ENCODE measurements at regions not wholly inside any gene's neighbourhood (a gene's known extent, or its start where the extent isn't known, plus 50 kb on each side); places are given as distances from the start of the nearest gene placed in this dataset.

DNA sequence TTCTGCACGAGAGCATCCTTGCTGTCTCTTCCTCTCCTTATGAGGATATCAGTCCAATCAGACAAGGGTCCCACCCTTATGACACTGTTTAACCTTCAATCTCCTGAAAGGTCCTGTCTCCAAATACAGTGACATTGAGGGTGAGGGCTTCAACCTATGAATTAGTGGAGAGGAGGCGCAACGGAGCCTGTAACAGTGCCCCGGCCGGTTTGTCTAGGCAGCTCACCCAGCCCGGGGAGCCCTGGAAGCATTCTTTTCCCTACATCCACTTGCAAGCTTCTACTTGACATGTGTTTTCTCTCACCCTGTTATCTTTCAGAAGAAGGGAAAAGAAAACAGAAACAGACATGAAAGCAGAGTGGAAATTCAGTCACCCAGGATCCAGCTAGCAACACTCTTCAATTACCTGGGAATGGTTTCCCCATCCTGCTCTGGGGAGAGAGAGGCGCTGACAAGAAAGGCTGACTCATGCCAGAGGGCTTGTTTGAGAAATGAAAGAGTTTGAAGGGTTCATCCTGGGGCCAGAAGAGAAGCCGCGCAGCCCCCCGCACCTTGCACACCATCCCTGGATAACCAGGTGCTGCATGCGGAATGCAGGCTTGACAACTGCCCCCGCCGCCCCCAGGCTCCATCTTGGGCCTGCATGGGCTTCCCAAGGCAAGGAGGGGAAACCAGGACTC is 394.9 kb downstream of the NPHP4 start:
- H3K4me3 ChIP-seq (ENCODE audit: low read depth, low read length) = no peak overlapping the region
- DNase-seq (ENCODE audit: low read depth) = no peak

GRCh38 chr1:5596651-5597050 is 395.6 kb downstream of the NPHP4 start:
- no peak overlapping the region for H3K4me3 ChIP-seq (ENCODE audit: low read depth, low read length)
- DNase-seq (ENCODE audit: low read depth) = no peak

- DNase-seq (ENCODE audit: low read depth) = no peak
- H3K4me3 ChIP-seq (ENCODE audit: low read depth, low read length) = no peak overlapping the region
These were observed 396.6 kb downstream of the NPHP4 start for GRCh38 chr1:5595531-5596170.

- no peak for DNase-seq (ENCODE audit: low read depth)
- H3K4me3 ChIP-seq (ENCODE audit: low read depth, low read length) = no peak overlapping the region
These were observed 397.9 kb downstream of the NPHP4 start for GRCh38 chr1:5594056-5594956.

DNA sequence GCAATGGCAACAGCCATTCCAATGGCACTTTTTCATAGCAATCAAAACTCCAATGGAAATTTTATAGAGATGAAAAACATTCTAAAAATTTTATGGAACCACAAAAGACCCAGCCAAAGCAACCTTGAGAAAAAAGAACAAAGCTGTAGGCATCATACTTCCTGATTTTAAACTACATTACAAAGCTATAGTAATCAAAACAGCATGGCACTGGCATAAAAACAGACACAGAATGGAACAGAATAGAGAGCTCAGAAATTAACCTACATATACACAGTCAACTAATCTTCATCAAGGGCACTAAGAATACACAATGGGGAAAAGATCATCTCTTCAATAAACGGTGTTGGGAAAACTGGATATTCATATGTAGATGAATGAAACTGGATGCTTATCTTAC is 401.5 kb downstream of the NPHP4 start:
- no peak overlapping the region for H3K4me3 ChIP-seq (ENCODE audit: low read depth, low read length)
- DNase-seq (ENCODE audit: low read depth) = no peak

GRCh38 chr1:5586629-5587028 is 405.6 kb downstream of the NPHP4 start:
- no peak for DNase-seq (ENCODE audit: low read depth)
- H3K4me3 ChIP-seq (ENCODE audit: low read depth, low read length) = no peak overlapping the region

GRCh38 chr1:5585256-5585655 is 407.0 kb downstream of the NPHP4 start:
- DNase-seq (ENCODE audit: low read depth) = no peak
- H3K4me3 ChIP-seq (ENCODE audit: low read depth, low read length) = no peak overlapping the region

DNA sequence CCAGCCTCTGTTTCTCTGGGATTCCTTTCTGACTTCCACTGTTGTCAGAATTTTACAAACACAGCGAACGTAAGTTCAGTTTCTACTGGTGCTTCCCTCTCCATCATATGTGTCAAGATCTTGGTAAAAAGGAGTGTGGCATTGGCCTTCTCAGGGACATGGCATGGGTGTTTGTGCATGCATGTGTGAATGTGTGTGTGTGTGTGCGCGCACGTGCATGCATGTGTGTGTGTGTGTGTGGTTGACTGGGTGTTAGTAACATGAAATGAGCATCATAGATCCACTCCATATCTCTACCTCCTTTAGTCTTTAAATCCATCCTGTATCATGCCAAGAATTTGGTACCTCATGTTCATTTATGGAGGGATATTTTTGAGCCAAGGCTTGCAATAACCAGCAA is 411.3 kb downstream of the NPHP4 start:
- no peak overlapping the region for H3K4me3 ChIP-seq (ENCODE audit: low read depth, low read length)
- no peak for DNase-seq (ENCODE audit: low read depth)

DNA sequence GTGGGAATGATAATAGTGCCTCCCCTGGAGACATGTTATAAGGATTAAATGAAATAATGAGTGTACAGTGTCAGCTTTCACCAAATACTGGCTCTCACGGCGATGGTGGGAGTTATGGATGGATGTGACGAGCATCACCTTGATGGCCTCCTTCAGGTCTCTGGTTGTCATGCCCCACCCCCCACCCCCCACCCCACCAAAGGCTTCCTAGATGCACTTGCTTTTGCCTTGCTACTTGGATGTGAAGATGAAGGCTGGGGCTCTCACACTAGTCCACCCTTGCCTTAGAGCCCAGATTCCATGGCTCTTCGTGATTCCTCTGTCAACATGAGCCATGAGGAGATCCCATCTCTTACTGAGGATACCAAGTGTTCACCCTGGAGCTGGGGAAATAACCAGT is 412.3 kb downstream of the NPHP4 start:
- H3K4me3 ChIP-seq (ENCODE audit: low read depth, low read length) = no peak overlapping the region
- no peak for DNase-seq (ENCODE audit: low read depth)

GRCh38 chr1:5578690-5579089 is 413.5 kb downstream of the NPHP4 start:
- no peak overlapping the region for H3K4me3 ChIP-seq (ENCODE audit: low read depth, low read length)
- DNase-seq (ENCODE audit: low read depth) = no peak

GRCh38 chr1:5577255-5578040 is 414.8 kb downstream of the NPHP4 start:
- no peak overlapping the region for H3K4me3 ChIP-seq (ENCODE audit: low read depth, low read length)
- DNase-seq (ENCODE audit: low read depth) = no peak

GRCh38 chr1:5576673-5577065 is 415.6 kb downstream of the NPHP4 start:
- no peak for DNase-seq (ENCODE audit: low read depth)
- H3K4me3 ChIP-seq (ENCODE audit: low read depth, low read length) = no peak overlapping the region

GRCh38 chr1:5576011-5576672 is 416.1 kb downstream of the NPHP4 start:
- no peak overlapping the region for H3K4me3 ChIP-seq (ENCODE audit: low read depth, low read length)
- DNase-seq (ENCODE audit: low read depth) = no peak

DNA sequence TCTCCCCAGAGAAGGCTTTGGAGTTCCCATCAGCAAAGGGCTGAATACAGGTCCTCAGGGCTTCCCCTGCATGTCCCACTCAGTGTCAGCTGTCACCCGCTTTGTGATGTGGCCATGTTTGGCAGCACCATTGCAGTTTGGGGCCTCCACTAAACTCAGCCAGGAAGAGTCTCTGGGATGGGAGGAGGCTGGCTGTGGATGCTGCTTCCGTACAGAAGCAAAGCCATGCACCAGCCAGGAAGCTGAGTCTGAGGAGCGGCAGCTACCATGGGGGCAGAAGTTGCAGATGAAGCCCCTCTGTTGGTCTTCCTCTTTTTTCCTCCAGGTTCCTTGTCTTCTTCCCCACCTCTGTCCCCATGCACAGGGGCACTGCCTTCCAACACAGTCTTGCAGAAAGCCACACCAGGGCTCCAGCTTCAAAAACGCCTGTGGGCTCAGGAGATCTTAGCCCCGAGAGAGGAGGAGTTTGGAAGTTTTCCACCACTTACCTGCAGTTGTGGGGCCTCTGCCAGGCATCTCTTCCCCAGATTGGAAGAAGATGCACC is 416.8 kb downstream of the NPHP4 start:
- H3K4me3 ChIP-seq (ENCODE audit: low read depth, low read length) = no peak overlapping the region
- no peak for DNase-seq (ENCODE audit: low read depth)

DNA sequence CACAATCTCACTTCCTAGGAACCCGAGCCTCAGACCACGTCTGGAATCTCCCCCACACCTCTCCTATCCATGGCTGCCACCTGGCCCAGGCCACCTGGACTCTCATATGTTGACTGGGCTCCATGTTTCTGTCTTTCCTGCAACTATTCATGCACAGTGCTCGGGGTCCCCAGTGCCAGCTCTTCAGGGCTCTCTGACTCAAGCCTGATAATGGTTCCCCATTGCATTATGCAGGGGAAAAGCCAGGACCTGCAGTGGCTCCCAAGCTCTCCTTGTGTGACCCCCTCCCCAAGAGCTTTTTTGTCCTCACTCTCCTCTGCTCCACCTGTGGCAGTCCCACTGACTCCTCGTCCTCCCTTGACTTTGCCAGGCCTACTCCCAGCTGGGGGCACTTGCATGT is 417.6 kb downstream of the NPHP4 start:
- H3K4me3 ChIP-seq (ENCODE audit: low read depth, low read length) = no peak overlapping the region
- no peak for DNase-seq (ENCODE audit: low read depth)

DNA sequence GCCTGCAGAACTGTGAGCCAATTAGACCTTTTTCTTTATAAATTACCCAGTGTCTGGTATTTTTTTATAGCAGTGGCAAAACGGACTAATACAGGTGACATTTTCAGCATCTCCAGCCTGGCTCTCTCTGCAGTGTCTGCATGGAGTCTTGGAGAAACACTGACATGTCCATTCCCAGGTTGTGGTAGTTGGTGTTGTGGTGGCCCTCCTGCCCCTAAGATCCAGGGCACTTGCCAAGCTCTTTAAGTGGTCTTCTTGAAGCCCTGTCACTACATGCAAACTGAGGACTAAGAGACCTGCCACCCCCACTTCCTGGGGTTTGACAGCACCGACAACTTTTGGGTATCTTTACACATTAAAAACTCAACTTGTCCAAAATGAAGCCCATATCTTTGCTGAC is 419.4 kb downstream of the NPHP4 start:
- DNase-seq (ENCODE audit: low read depth) = no peak
- H3K4me3 ChIP-seq (ENCODE audit: low read depth, low read length) = no peak overlapping the region

- no peak for DNase-seq (ENCODE audit: low read depth)
- no peak overlapping the region for H3K4me3 ChIP-seq (ENCODE audit: low read depth, low read length)
These were observed 420.3 kb downstream of the NPHP4 start for GRCh38 chr1:5571861-5572401.

DNA sequence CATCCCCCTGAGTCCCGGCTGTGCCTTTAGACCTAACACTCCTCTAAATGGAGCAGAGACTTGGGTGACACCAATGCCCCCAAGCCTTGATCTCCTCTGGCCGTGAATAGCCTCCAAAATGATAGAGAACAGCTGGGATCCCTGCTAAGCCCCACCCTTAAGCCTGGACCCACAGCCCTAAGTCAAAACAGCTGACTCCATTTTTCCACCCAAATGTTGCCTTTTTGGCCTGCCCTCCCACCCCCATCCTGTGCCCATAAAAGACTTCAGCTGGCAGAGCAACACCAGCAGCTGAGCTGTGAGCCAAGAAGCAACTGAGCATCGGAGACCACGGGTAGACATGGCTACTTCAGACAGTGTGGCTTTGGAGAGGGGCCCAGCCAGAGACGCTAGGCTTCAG is 420.8 kb downstream of the NPHP4 start:
- no peak overlapping the region for H3K4me3 ChIP-seq (ENCODE audit: low read depth, low read length)
- no peak for DNase-seq (ENCODE audit: low read depth)

- no peak overlapping the region for H3K4me3 ChIP-seq (ENCODE audit: low read depth, low read length)
- DNase-seq (ENCODE audit: low read depth) = no peak
These were observed 421.3 kb downstream of the NPHP4 start for GRCh38 chr1:5570931-5571330.
